Keratinocyte (primary cell): ENCODE measurements at regions not wholly inside any gene's neighbourhood (a gene's known extent, or its start where the extent isn't known, plus 50 kb on each side); places are given as distances from the start of the nearest gene placed in this dataset.

Source experiments
- DNase-seq: peaks from one replicate; pipeline ENCODE4 v3.0.0-alpha.2; 2011; ENCODE audit warnings: low read depth, missing footprints, low spot score
- FAIRE-seq: peaks from 2 replicates; lab custom pipeline; 2011; peaks lifted over from hg19 to GRCh38; lab: Jason Lieb, UNC
- H2AFZ ChIP-seq: 2 replicates; pipeline ENCODE4 v1.6.0; 2012; ENCODE audit warnings: low read length, control low read depth, inconsistent platforms; ENCODE audit not compliant: control insufficient read depth
- H3K27ac ChIP-seq: 2 replicates; pipeline ENCODE4 v1.5.1; 2011; ENCODE audit warnings: low read length; ENCODE audit not compliant: control insufficient read depth, insufficient read depth
- H3K27me3 ChIP-seq: 3 replicates; pipeline ENCODE4 v1.6.0; 2011; ENCODE audit warnings: low read length; ENCODE audit not compliant: control insufficient read depth, insufficient read depth; ENCODE audit errors: extremely low read depth
- H3K36me3 ChIP-seq, 2 experiments: 2 replicates in 1 of 2; 3 replicates in 1 of 2; pipeline ENCODE4 v1.5.1; 2011; ENCODE audit warnings: low read length in 2 of 2, mild to moderate bottlenecking in 1 of 2; ENCODE audit not compliant: control insufficient read depth in 2 of 2, insufficient read depth in 2 of 2; ENCODE audit errors: extremely low read depth in 1 of 2
- H3K4me1 ChIP-seq: 3 replicates; pipeline ENCODE4 v1.5.1; 2011; ENCODE audit warnings: low read length; ENCODE audit not compliant: control insufficient read depth, insufficient read depth; ENCODE audit errors: extremely low read depth
- H3K4me2 ChIP-seq: 3 replicates; pipeline ENCODE4 v1.6.0; 2011; ENCODE audit warnings: low read depth, low read length; ENCODE audit not compliant: control insufficient read depth, insufficient read depth; ENCODE audit errors: extremely low read depth
- H3K4me3 ChIP-seq, 3 experiments: fragments of 200-600 bp in 1 of 3; sonication (generic) in 1 of 3; 2 replicates in 2 of 3; 3 replicates in 1 of 3; pipeline ENCODE4 v1.5.1; 2011 to 2016; ENCODE audit warnings: low read length in 3 of 3, mild to moderate bottlenecking in 3 of 3, control low read depth in 2 of 3, inconsistent platforms in 1 of 3, low read depth in 1 of 3, mixed read lengths in 1 of 3, mixed run types in 1 of 3, moderate library complexity in 1 of 3; ENCODE audit not compliant: control insufficient read depth in 2 of 3, insufficient read depth in 2 of 3; ENCODE audit errors: extremely low read depth in 1 of 3
- H3K79me2 ChIP-seq: 2 replicates; pipeline ENCODE4 v1.6.0; 2012; ENCODE audit warnings: low read length; ENCODE audit not compliant: control insufficient read depth, insufficient read depth
- H3K9ac ChIP-seq: 3 replicates; pipeline ENCODE4 v1.6.0; 2011; ENCODE audit warnings: low read length; ENCODE audit not compliant: control insufficient read depth, insufficient read depth; ENCODE audit errors: extremely low read depth
- H3K9me1 ChIP-seq: 3 replicates; pipeline ENCODE4 v1.6.0; 2011; ENCODE audit warnings: low read length; ENCODE audit not compliant: control insufficient read depth, insufficient read depth; ENCODE audit errors: extremely low read depth
- H3K9me3 ChIP-seq: 2 replicates; pipeline ENCODE4 v1.5.1; 2012; ENCODE audit warnings: low read depth, low read length; ENCODE audit not compliant: control insufficient read depth
- H4K20me1 ChIP-seq: 3 replicates; pipeline ENCODE4 v1.6.0; 2011; ENCODE audit warnings: low read length; ENCODE audit not compliant: control insufficient read depth, insufficient read depth; ENCODE audit errors: extremely low read depth
- EZH2 ChIP-seq: IDR thresholded peaks from one replicate; pipeline ENCODE4 v1.6.1; 2012; ENCODE audit warnings: inconsistent platforms, mild to moderate bottlenecking, low read length, moderate library complexity
- dilution Hi-C: fragments of 300-500 bp; cut with MboI; formaldehyde crosslinking; loops from one replicate; pipeline ENCODE4 v1.7.0; 2020; ENCODE audit warnings: low sequenced_read_pairs; ENCODE audit not compliant: extremely low pct_ligation_motif_present
- TF ChIP-seq, protein P1 (sequence below), 3 experiments: IDR thresholded peaks in 1 of 3; conservative IDR thresholded peaks in 1 of 3; optimal IDR thresholded peaks in 1 of 3; 2 replicates in 2 of 3; 3 replicates in 1 of 3; pipeline versions ENCODE3 to v1.5.1; 2011; ENCODE audit warnings: low read length in 3 of 3, mild to moderate bottlenecking in 3 of 3, moderate library complexity in 2 of 3, control low read depth in 1 of 3, inconsistent platforms in 1 of 3; ENCODE audit not compliant: insufficient read depth in 2 of 3; ENCODE audit errors: extremely low read depth in 1 of 3

DNA sequence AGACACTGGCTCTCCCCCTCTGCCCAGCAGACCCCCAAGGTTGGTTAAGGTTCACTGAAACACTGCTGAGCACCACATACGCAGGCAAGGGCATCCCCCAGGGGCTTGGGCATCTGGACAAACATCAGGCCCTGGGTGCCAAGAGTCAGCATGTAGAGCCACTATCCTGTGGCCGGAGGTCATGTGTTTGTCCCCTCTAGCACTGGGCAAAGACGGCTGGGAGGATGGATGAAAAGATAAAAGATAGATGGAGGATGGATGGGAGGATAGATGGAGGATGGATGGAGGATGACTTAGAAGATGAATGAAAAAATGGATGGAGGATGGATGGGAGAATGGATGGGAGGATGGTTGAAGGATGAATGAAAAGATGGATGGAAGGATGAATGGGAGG lies 216.8 kb upstream of the IER5L start:
- Histone ChIP-seq H3K9me1 (no peaks in the 10 kb centered on the region), H3K4me2 (no peak overlapping the region), H3K9ac (no peak overlapping the region), H2AFZ (no peak overlapping the region), H3K9me3 (no peaks in the 10 kb centered on the region), H3K36me3 (no peaks in the 10 kb centered on the region), H3K4me3 (no peak overlapping the region), H3K4me1 (no peaks in the 10 kb centered on the region), H3K27me3 (no peaks in the 10 kb centered on the region), H3K27ac (no peak overlapping the region), H3K79me2 (no peaks in the 10 kb centered on the region), H4K20me1 (no peaks in the 10 kb centered on the region)
- DNase-seq (no peak), FAIRE-seq (no peak)
- TF ChIP-seq, protein P1, sequence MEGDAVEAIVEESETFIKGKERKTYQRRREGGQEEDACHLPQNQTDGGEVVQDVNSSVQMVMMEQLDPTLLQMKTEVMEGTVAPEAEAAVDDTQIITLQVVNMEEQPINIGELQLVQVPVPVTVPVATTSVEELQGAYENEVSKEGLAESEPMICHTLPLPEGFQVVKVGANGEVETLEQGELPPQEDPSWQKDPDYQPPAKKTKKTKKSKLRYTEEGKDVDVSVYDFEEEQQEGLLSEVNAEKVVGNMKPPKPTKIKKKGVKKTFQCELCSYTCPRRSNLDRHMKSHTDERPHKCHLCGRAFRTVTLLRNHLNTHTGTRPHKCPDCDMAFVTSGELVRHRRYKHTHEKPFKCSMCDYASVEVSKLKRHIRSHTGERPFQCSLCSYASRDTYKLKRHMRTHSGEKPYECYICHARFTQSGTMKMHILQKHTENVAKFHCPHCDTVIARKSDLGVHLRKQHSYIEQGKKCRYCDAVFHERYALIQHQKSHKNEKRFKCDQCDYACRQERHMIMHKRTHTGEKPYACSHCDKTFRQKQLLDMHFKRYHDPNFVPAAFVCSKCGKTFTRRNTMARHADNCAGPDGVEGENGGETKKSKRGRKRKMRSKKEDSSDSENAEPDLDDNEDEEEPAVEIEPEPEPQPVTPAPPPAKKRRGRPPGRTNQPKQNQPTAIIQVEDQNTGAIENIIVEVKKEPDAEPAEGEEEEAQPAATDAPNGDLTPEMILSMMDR (optimal IDR thresholded peaks at IDR 0.05 in 1 of 3, IDR thresholded peaks at IDR 0.05 in 1 of 3, conservative IDR thresholded peaks at IDR 0.05 in 1 of 3; ENCODE audit: extremely low read depth in 1 of 3, insufficient read depth in 2 of 3, low read length in 3 of 3) = no peak
- TF ChIP-seq EZH2 = no peak
- dilution Hi-C loops = no loop called here

DNA sequence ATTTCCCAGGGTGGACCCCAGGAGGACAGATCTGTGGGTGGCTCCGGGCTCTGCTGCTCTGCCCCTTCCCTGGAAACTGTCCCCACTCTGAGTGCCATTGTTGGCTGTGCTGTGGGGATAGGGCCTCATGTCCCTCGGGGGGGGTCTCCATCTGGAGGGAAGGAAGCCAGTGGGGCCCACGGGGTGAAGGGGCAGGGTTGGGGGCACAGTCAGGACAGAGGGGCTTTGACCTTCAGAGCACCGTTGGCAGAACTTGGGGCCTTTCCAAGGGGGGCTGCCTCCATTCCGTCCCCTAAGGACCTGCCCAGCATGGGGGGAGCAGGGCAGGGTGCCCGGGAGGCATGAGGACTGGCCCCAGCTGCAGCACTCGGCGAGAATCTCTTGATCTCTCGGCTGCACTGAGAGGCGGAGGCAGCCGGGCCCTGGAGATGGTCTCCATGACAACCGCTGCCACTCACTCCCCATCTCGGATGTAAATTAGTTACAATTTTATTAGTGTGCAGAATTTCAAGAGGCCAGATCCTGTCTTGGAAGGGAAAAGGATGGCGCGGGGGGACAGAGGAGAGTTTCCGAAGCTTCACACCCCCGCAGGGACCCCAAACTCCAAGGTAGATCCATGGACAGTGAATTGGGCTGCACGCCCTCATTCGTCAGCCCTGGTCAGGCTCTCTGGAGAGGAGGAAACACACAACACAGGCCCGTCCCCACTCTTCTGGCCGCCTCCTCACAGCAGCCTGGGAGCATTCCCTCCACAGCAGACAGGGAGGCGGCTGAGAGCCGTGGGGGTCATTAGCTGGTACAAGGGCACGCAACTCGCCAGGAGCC lies 216.2 kb upstream of the IER5L start:
- Histone ChIP-seq H3K9me1 (no peaks in the 10 kb centered on the region), H3K9me3 (no peaks in the 10 kb centered on the region), H3K36me3 (no peaks in the 10 kb centered on the region), H3K9ac (no peak overlapping the region), H4K20me1 (no peaks in the 10 kb centered on the region), H3K4me1 (no peaks in the 10 kb centered on the region), H3K4me2 (no peak overlapping the region), H3K79me2 (no peaks in the 10 kb centered on the region), H2AFZ (no peak overlapping the region), H3K4me3 (no peak overlapping the region), H3K27me3 (no peaks in the 10 kb centered on the region), H3K27ac (no peak overlapping the region)
- TF ChIP-seq, protein P1 (optimal IDR thresholded peaks at IDR 0.05 in 1 of 3, IDR thresholded peaks at IDR 0.05 in 1 of 3, conservative IDR thresholded peaks at IDR 0.05 in 1 of 3; ENCODE audit: extremely low read depth in 1 of 3, insufficient read depth in 2 of 3, low read length in 3 of 3) = no peak
- TF ChIP-seq EZH2 = no peak
- DNase-seq (no peak), FAIRE-seq (no peak)
- dilution Hi-C loops = no loop called here
